K562 (cell line): ENCODE measurements at regions not wholly inside any gene's neighbourhood (a gene's known extent, or its start where the extent isn't known, plus 50 kb on each side); places are given as distances from the start of the nearest gene placed in this dataset.
A peak's percentile ranks its signal among the peaks of the same experiment; 100 is the strongest.

ENCODE experiments used
- ATAC-seq: fragments of 200-7000 bp; cut with Tn5 transposase; 3 replicates; pipeline ENCODE4 v1.9.1; 2020; ENCODE audit warnings: moderate library complexity
- BruUV-seq: library from RNA; stranded (reverse); fragments of 400-500 nt; replicated peaks from 2 replicates; lab custom pipeline; 2021; lab: Mats Ljungman, UMichigan
- CTCF ChIA-PET: fragments of 300-600 bp; formaldehyde crosslinking; extraction: SDS; loops from one replicate; lab custom pipeline; 2021; ENCODE audit warnings: low intra/inter-chr PET ratio; lab: Yijun Ruan, JAX
- POLR2A ChIA-PET: fragments of 300-600, 350-650 bp; sonication (Branson Sonifier 250); formaldehyde crosslinking; extraction: SDS; loops from one replicate; lab custom pipeline; 2021; ENCODE audit warnings: antibody characterized with exemption, inconsistent platforms; lab: Yijun Ruan, JAX
- DNase-seq, 4 experiments: peaks; one replicate each; pipeline versions ENCODE4 v3.0.0 to v3.0.0-alpha.2; 2011 to 2018; ENCODE audit warnings: low spot score in 3 of 4, mixed read lengths in 3 of 4; ENCODE audit errors: extremely low read depth in 1 of 4
- FAIRE-seq: peaks from 2 replicates; lab custom pipeline; 2011; peaks lifted over from hg19 to GRCh38; lab: Jason Lieb, UNC
- H2AFZ ChIP-seq: 2 replicates; pipeline ENCODE4 v1.6.0; 2011; ENCODE audit warnings: low read depth, low read length, control low read depth, inconsistent platforms
- H3K27ac ChIP-seq: fragments of 200-600 bp; 3 replicates; pipeline ENCODE4 v1.8.0; 2011; ENCODE audit warnings: low read depth, mild to moderate bottlenecking, control low read depth, inconsistent platforms, low read length, moderate library complexity, mixed read lengths; ENCODE audit errors: extremely low read depth
- H3K27me3 ChIP-seq, 2 experiments: fragments of 300-600 bp in 1 of 2; 2 replicates in 1 of 2; 3 replicates in 1 of 2; pipeline versions ENCODE4 v1.6.0 to v1.8.0; 2011; ENCODE audit warnings: inconsistent platforms in 2 of 2, low read length in 2 of 2, mild to moderate bottlenecking in 1 of 2, mixed read lengths in 1 of 2, moderate library complexity in 1 of 2; ENCODE audit not compliant: control insufficient read depth in 2 of 2, insufficient read depth in 2 of 2
- H3K36me3 ChIP-seq: fragments of 300-600 bp; 3 replicates; pipeline ENCODE4 v1.8.0; 2011; ENCODE audit warnings: mild to moderate bottlenecking, low read length, inconsistent platforms; ENCODE audit not compliant: control insufficient read depth, insufficient read depth
- H3K4me1 ChIP-seq, 2 experiments: fragments of 200-600 bp in 1 of 2; replicated peaks in 1 of 2; 2 replicates in 1 of 2; 3 replicates in 1 of 2; pipeline versions ENCODE4 v1.5.1 to v1.8.0; 2011; ENCODE audit warnings: inconsistent platforms in 2 of 2, low read length in 2 of 2, mild to moderate bottlenecking in 1 of 2, mixed read lengths in 1 of 2, moderate library complexity in 1 of 2; ENCODE audit not compliant: control insufficient read depth in 2 of 2, insufficient read depth in 2 of 2
- H3K4me2 ChIP-seq: 2 replicates; pipeline ENCODE4 v1.6.1; 2011; ENCODE audit warnings: low read length, control low read depth, inconsistent platforms, mixed read lengths; ENCODE audit not compliant: insufficient read depth
- H3K4me3 ChIP-seq: fragments of 200-600 bp; sonication (generic), shearing (Covaris generic); 2 replicates; pipeline ENCODE4 v1.5.1; 2016; ENCODE audit warnings: control low read depth, inconsistent platforms
- H3K79me2 ChIP-seq: fragments of 200-600 bp; 3 replicates; pipeline ENCODE4 v1.8.0; 2011; ENCODE audit warnings: low read length, inconsistent platforms; ENCODE audit not compliant: control insufficient read depth, insufficient read depth
- H3K9ac ChIP-seq, 2 experiments: 2 replicates each; pipeline versions ENCODE4 v1.6.0 to v1.6.1; 2011; ENCODE audit warnings: low read depth in 2 of 2, low read length in 2 of 2, control low read depth in 1 of 2, inconsistent platforms in 1 of 2, mild to moderate bottlenecking in 1 of 2, mixed read lengths in 1 of 2; ENCODE audit not compliant: insufficient read depth in 1 of 2
- H3K9me1 ChIP-seq: one replicate; pipeline ENCODE4 v1.6.0; 2011; ENCODE audit warnings: inconsistent platforms, mild to moderate bottlenecking, low read length, moderate library complexity; ENCODE audit not compliant: control insufficient read depth, insufficient read depth
- H3K9me3 ChIP-seq: replicated peaks from 2 replicates; pipeline ENCODE4 v1.5.1; 2011; ENCODE audit warnings: low read depth, low read length, inconsistent platforms; ENCODE audit not compliant: control insufficient read depth, insufficient read depth
- H4K20me1 ChIP-seq: replicated peaks from 2 replicates; pipeline ENCODE4 v1.6.1; 2011; ENCODE audit warnings: low read length, inconsistent platforms, mixed read lengths; ENCODE audit not compliant: control insufficient read depth, insufficient read depth
- TSC22D4 ChIP-seq: fragments of 450-650 bp; IDR thresholded peaks from 2 replicates; pipeline ENCODE4 v1.6.1; 2016; ENCODE audit warnings: missing genetic modification characterization, missing biosample characterization, control low read depth
- ZBTB11 ChIP-seq, 3 experiments: fragments of 200-800 bp in 1 of 3; fragments of 250-450 bp in 1 of 3; fragments of 450-650 bp in 1 of 3; sonication (Bioruptor Pico) in 1 of 3; sonication (Bioruptor generic) in 1 of 3; formaldehyde crosslinking in 1 of 3; IDR thresholded peaks; 2 replicates each; pipeline versions ENCODE4 v1.6.1 to v1.8.0; 2016 to 2022; ENCODE audit warnings: mild to moderate bottlenecking in 2 of 3, missing genetic modification characterization in 2 of 3, missing compliant biosample characterization in 1 of 3, moderate library complexity in 1 of 3
- ZNF184 ChIP-seq: sonication (generic); formaldehyde crosslinking; IDR thresholded peaks from 2 replicates; pipeline ENCODE4 v1.5.0; 2020; ENCODE audit warnings: missing genetic modification reagents
- WGBS: fragments of 100-300 bp; shearing (Covaris generic); methylation state at CpG from one replicate; pipeline ENCODE4 v1.1.6; 2016; ENCODE audit warnings: low coverage, mixed read lengths; ENCODE audit not compliant: insufficient coverage; ENCODE audit errors: missing lambda C conversion rate; 5-methylcytosine and 5-hydroxymethylcytosine counted together
- in situ Hi-C: fragments of 300-500 bp; cut with MboI; formaldehyde crosslinking; loops from 4 replicates; pipeline ENCODE4 v1.15.0; 2018; ENCODE audit warnings: inconsistent platforms, mixed read lengths
- intact Hi-C: fragments of 100-400 bp; cut with micrococcal nuclease; formaldehyde crosslinking; loops from 2 replicates; pipeline ENCODE4 v1.14.2; 2022

GRCh38 chr20:54846948-54847347 is 371.6 kb downstream of the DOK5 start:
- H3K9me1 ChIP-seq, result no peaks in the 10 kb centered on the region
- no TSS peak for BruUV-seq
- no peak overlapping the region for H3K9ac ChIP-seq
- no peaks in the 10 kb centered on the region for H3K27me3 ChIP-seq
- FAIRE-seq (no peak), ATAC-seq (no peak), DNase-seq (no peak)
- H3K27ac ChIP-seq, result no peak overlapping the region
- H3K4me2 ChIP-seq, result no peak overlapping the region
- no peaks in the 10 kb centered on the region for H3K36me3 ChIP-seq
- ChIA-PET POLR2A (no interaction called here), CTCF (no interaction called here)
- TF ChIP-seq TSC22D4 (no peak), ZNF184 (CRISPR knock-in tag) (no peak), ZBTB11 (CRISPR knock-in tag; IDR thresholded peaks at IDR 0.05) (0 out of 6 replicates have a peak, but pooled peaks of 1 of the 3 experiments have one; percentile 8)
- no peaks in the 10 kb centered on the region for H3K4me1 ChIP-seq
- intact Hi-C loops, result no loop called here
- no peak overlapping the region for H2AFZ ChIP-seq
- H3K79me2 ChIP-seq, result no peaks in the 10 kb centered on the region
- peaks cover 3% of the 10 kb centered on the region; the same call in 1 of the 2 replicates for H3K9me3 ChIP-seq
- no peaks in the 10 kb centered on the region for H4K20me1 ChIP-seq
- no peak overlapping the region for H3K4me3 ChIP-seq
- in situ Hi-C loops, result no loop called here
- 0% methylated on average over 4 of the region's 4 CpGs for WGBS
